T-helper 17 cell (primary cell): ENCODE measurements at regions not wholly inside any gene's neighbourhood (a gene's known extent, or its start where the extent isn't known, plus 50 kb on each side); places are given as distances from the start of the nearest gene placed in this dataset.

Source experiments
- ATAC-seq: fragments of 150-1000 bp; cut with Tn5 transposase; 2 replicates; pipeline ENCODE4 v1.10.0; 2021; ENCODE audit warnings: mild to moderate bottlenecking, moderate library complexity
- DNase-seq, 3 donors: peaks; one replicate each; pipeline versions ENCODE4 v3.0.0 to v3.0.0-alpha.2; 2020 to 2021
- H3K9me3 ChIP-seq: one replicate; pipeline ENCODE4 v1.7.0; 2013; ENCODE audit warnings: low read length, mild to moderate bottlenecking; ENCODE audit not compliant: control insufficient read depth, poor library complexity, severe bottlenecking
- H3K27ac Mint-ChIP-seq: one replicate; pipeline ENCODE4 v1.8.0; 2022; ENCODE audit warnings: mild to moderate bottlenecking, moderate library complexity, mixed read lengths
- H3K27me3 Mint-ChIP-seq: one replicate; pipeline ENCODE4 v1.8.0; 2022; ENCODE audit warnings: mixed read lengths
- H3K36me3 Mint-ChIP-seq: one replicate; pipeline ENCODE4 v1.8.0; 2022; ENCODE audit warnings: low read depth, mixed read lengths
- H3K4me1 Mint-ChIP-seq: one replicate; pipeline ENCODE4 v1.8.0; 2022; ENCODE audit warnings: mild to moderate bottlenecking, mixed read lengths
- H3K4me3 Mint-ChIP-seq: one replicate; pipeline ENCODE4 v1.8.0; 2022; ENCODE audit warnings: mild to moderate bottlenecking, moderate library complexity, mixed read lengths

- H3K27ac Mint-ChIP-seq: no peak overlapping the region
- H3K36me3 Mint-ChIP-seq: no peaks in the 10 kb centered on the region
- ATAC-seq (no peak), DNase-seq (no peak)
- no peak overlapping the region for H3K4me3 Mint-ChIP-seq
- H3K9me3 ChIP-seq: no peaks in the 10 kb centered on the region
- H3K4me1 Mint-ChIP-seq: no peaks in the 10 kb centered on the region
- peaks cover 29% of the 10 kb centered on the region for H3K27me3 Mint-ChIP-seq
These were observed 93.2 kb upstream of the AJAP1 start for GRCh38 chr1:4561205-4561604.

GRCh38 chr1:4562321-4562720 is 92.1 kb upstream of the AJAP1 start:
- no peak for ATAC-seq
- Mint-ChIP-seq H3K27me3 (peaks cover 40% of the 10 kb centered on the region), H3K4me1 (no peaks in the 10 kb centered on the region), H3K36me3 (no peaks in the 10 kb centered on the region), H3K4me3 (no peak overlapping the region), H3K27ac (no peak overlapping the region)
- no peaks in the 10 kb centered on the region for H3K9me3 ChIP-seq
- DNase-seq: no peak

GRCh38 chr1:4563586-4563985 is 90.8 kb upstream of the AJAP1 start:
- no peaks in the 10 kb centered on the region for H3K9me3 ChIP-seq
- Mint-ChIP-seq H3K4me3 (no peak overlapping the region), H3K27me3 (peaks cover 52% of the 10 kb centered on the region), H3K4me1 (no peaks in the 10 kb centered on the region), H3K27ac (no peak overlapping the region), H3K36me3 (no peaks in the 10 kb centered on the region)
- no peak for ATAC-seq
- no peak for DNase-seq

GRCh38 chr1:4564051-4564450 is 90.4 kb upstream of the AJAP1 start:
- no peak overlapping the region for H3K27ac Mint-ChIP-seq
- H3K36me3 Mint-ChIP-seq: no peaks in the 10 kb centered on the region
- DNase-seq (no peak), ATAC-seq (no peak)
- no peaks in the 10 kb centered on the region for H3K4me1 Mint-ChIP-seq
- no peak overlapping the region for H3K4me3 Mint-ChIP-seq
- H3K9me3 ChIP-seq: no peaks in the 10 kb centered on the region
- peaks cover 51% of the 10 kb centered on the region for H3K27me3 Mint-ChIP-seq

GRCh38 chr1:4565166-4565565 is 89.2 kb upstream of the AJAP1 start:
- DNase-seq: no peak
- H3K4me1 Mint-ChIP-seq: no peaks in the 10 kb centered on the region
- H3K4me3 Mint-ChIP-seq: no peak overlapping the region
- H3K9me3 ChIP-seq: no peaks in the 10 kb centered on the region
- no peaks in the 10 kb centered on the region for H3K36me3 Mint-ChIP-seq
- no peak overlapping the region for H3K27ac Mint-ChIP-seq
- peaks cover 54% of the 10 kb centered on the region for H3K27me3 Mint-ChIP-seq
- ATAC-seq: no peak

- DNase-seq: no peak
- no peak overlapping the region for H3K4me3 Mint-ChIP-seq
- no peak for ATAC-seq
- no peaks in the 10 kb centered on the region for H3K9me3 ChIP-seq
- H3K36me3 Mint-ChIP-seq: no peaks in the 10 kb centered on the region
- H3K4me1 Mint-ChIP-seq: no peaks in the 10 kb centered on the region
- H3K27me3 Mint-ChIP-seq: peaks cover 52% of the 10 kb centered on the region
- no peak overlapping the region for H3K27ac Mint-ChIP-seq
These were observed 88.5 kb upstream of the AJAP1 start for GRCh38 chr1:4565801-4566449.

GRCh38 chr1:4571263-4571662 is 83.1 kb upstream of the AJAP1 start:
- ATAC-seq (no peak), DNase-seq (no peak)
- H3K9me3 ChIP-seq: no peaks in the 10 kb centered on the region
- Mint-ChIP-seq H3K27ac (no peak overlapping the region), H3K4me3 (no peak overlapping the region), H3K27me3 (peaks cover 54% of the 10 kb centered on the region), H3K36me3 (peaks cover 2% of the 10 kb centered on the region), H3K4me1 (no peaks in the 10 kb centered on the region)

- H3K27ac Mint-ChIP-seq: no peak overlapping the region
- H3K27me3 Mint-ChIP-seq: peaks cover 32% of the 10 kb centered on the region
- no peak for ATAC-seq
- no peak overlapping the region for H3K4me3 Mint-ChIP-seq
- peaks cover 2% of the 10 kb centered on the region for H3K36me3 Mint-ChIP-seq
- DNase-seq: no peak
- no peaks in the 10 kb centered on the region for H3K4me1 Mint-ChIP-seq
- no peaks in the 10 kb centered on the region for H3K9me3 ChIP-seq
These were observed 80.9 kb upstream of the AJAP1 start for GRCh38 chr1:4573526-4573925.

GRCh38 chr1:4581807-4582206 is 72.6 kb upstream of the AJAP1 start:
- peaks cover 3% of the 10 kb centered on the region for H3K36me3 Mint-ChIP-seq
- no peak for ATAC-seq
- peaks cover 67% of the 10 kb centered on the region for H3K27me3 Mint-ChIP-seq
- no peak overlapping the region for H3K4me3 Mint-ChIP-seq
- no peaks in the 10 kb centered on the region for H3K4me1 Mint-ChIP-seq
- no peaks in the 10 kb centered on the region for H3K9me3 ChIP-seq
- no peak overlapping the region for H3K27ac Mint-ChIP-seq
- DNase-seq: no peak

GRCh38 chr1:4584449-4584848 is 70.0 kb upstream of the AJAP1 start:
- DNase-seq: no peak
- no peak overlapping the region for H3K4me3 Mint-ChIP-seq
- peaks cover 77% of the 10 kb centered on the region for H3K27me3 Mint-ChIP-seq
- no peak overlapping the region for H3K27ac Mint-ChIP-seq
- no peaks in the 10 kb centered on the region for H3K4me1 Mint-ChIP-seq
- peaks cover 3% of the 10 kb centered on the region for H3K36me3 Mint-ChIP-seq
- no peaks in the 10 kb centered on the region for H3K9me3 ChIP-seq
- no peak for ATAC-seq

- no peaks in the 10 kb centered on the region for H3K9me3 ChIP-seq
- peak in 2 of 3 donors; percentile 22 to 27 for DNase-seq
- no peak for ATAC-seq
- no peaks in the 10 kb centered on the region for H3K4me1 Mint-ChIP-seq
- H3K4me3 Mint-ChIP-seq: no peak overlapping the region
- peaks cover 3% of the 10 kb centered on the region for H3K36me3 Mint-ChIP-seq
- H3K27ac Mint-ChIP-seq: no peak overlapping the region
- H3K27me3 Mint-ChIP-seq: peaks cover 70% of the 10 kb centered on the region
These were observed 69.2 kb upstream of the AJAP1 start for GRCh38 chr1:4585216-4585615.

GRCh38 chr1:4585705-4586104 is 68.7 kb upstream of the AJAP1 start:
- DNase-seq (no peak), ATAC-seq (no peak)
- Mint-ChIP-seq H3K4me3 (no peak overlapping the region), H3K4me1 (no peaks in the 10 kb centered on the region), H3K36me3 (peaks cover 3% of the 10 kb centered on the region), H3K27me3 (peaks cover 66% of the 10 kb centered on the region), H3K27ac (no peak overlapping the region)
- H3K9me3 ChIP-seq: no peaks in the 10 kb centered on the region

- ATAC-seq (no peak), DNase-seq (no peak)
- Mint-ChIP-seq H3K4me3 (no peak overlapping the region), H3K27ac (no peak overlapping the region), H3K36me3 (peaks cover 3% of the 10 kb centered on the region), H3K27me3 (peaks cover 62% of the 10 kb centered on the region), H3K4me1 (no peaks in the 10 kb centered on the region)
- no peaks in the 10 kb centered on the region for H3K9me3 ChIP-seq
These were observed 67.7 kb upstream of the AJAP1 start for GRCh38 chr1:4586611-4587160.

- Mint-ChIP-seq H3K27ac (no peak overlapping the region), H3K4me1 (no peaks in the 10 kb centered on the region), H3K27me3 (peaks cover 58% of the 10 kb centered on the region), H3K36me3 (peaks cover 3% of the 10 kb centered on the region), H3K4me3 (no peak overlapping the region)
- H3K9me3 ChIP-seq: no peaks in the 10 kb centered on the region
- DNase-seq (no peak), ATAC-seq (no peak)
These were observed 66.7 kb upstream of the AJAP1 start for GRCh38 chr1:4587721-4588120.
